ENCODE measurements at regions not wholly inside any gene's neighbourhood (a gene's known extent, or its start where the extent isn't known, plus 50 kb on each side); places are given as distances from the start of the nearest gene placed in this dataset.

DNA sequence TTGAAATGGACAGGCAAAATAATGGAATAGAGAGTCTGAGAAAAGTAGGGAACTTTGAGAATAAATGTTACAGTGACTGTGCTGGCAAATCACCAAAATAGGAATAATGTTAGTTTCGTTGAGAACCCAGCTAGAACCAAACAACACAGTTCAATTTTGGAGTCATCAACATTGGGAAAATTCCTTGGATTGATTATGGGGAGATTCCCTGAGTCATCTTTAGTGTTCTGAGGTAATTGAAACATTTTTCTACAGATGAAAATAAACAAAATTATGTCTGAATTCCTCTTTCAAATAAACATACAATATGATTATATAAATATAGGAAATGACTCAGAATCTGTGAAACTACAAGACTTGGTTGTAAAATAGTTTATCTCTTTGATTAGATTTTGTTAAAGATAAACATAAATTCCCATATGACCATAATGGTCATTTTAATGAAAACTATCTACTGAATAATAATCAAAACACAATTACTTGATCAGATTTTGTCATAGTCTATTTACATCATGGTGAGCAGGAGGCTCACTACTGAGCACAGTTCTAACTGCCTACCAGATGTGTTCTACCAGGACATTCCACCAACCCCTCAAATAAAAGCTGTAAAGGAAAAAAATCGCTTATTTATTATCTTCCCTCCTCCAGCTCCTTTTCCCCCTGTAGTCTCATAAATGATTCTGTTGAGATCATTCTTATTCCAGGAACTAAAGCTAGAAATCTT is 51.4 kb upstream of the GABRA2 start:
- Histone ChIP-seq H3K4me3 (ENCODE audit: low read length) (no peak overlapping the region), H3K9me3 (ENCODE audit: control insufficient read depth, low read depth, low read length) (no peaks in the 10 kb centered on the region), H3K27me3 (ENCODE audit: control insufficient read depth, insufficient read depth, low read length) (no peaks in the 10 kb centered on the region), H3K4me1 (ENCODE audit: control insufficient read depth, insufficient read depth, low read length) (no peaks in the 10 kb centered on the region), H3K36me3 (ENCODE audit: control insufficient read depth, insufficient read depth, low read length) (no peaks in the 10 kb centered on the region), H3K27ac (ENCODE audit: low read length) (no peak overlapping the region)
- WGBS (ENCODE audit: insufficient coverage, low lambda C conversion rate) = 80% methylated on average over 2 of the region's 2 CpGs
- DNase-seq = no peak
